PC-9 (cell line): ENCODE measurements at regions not wholly inside any gene's neighbourhood (a gene's known extent, or its start where the extent isn't known, plus 50 kb on each side); places are given as distances from the start of the nearest gene placed in this dataset.

ENCODE experiments used
- EZH2 ChIP-seq: fragments of 200-600 bp; sonication (generic); IDR thresholded peaks from 2 replicates; pipeline ENCODE4 v1.8.0; 2017; ENCODE audit warnings: antibody characterized with exemption, low read depth
- TF ChIP-seq, protein P1 (sequence below): fragments of 200-600 bp; sonication (generic); conservative IDR thresholded peaks from 2 replicates; pipeline ENCODE4 v1.6.1; 2017; ENCODE audit warnings: mixed run types, antibody characterized with exemption, mild to moderate bottlenecking, moderate library complexity

DNA sequence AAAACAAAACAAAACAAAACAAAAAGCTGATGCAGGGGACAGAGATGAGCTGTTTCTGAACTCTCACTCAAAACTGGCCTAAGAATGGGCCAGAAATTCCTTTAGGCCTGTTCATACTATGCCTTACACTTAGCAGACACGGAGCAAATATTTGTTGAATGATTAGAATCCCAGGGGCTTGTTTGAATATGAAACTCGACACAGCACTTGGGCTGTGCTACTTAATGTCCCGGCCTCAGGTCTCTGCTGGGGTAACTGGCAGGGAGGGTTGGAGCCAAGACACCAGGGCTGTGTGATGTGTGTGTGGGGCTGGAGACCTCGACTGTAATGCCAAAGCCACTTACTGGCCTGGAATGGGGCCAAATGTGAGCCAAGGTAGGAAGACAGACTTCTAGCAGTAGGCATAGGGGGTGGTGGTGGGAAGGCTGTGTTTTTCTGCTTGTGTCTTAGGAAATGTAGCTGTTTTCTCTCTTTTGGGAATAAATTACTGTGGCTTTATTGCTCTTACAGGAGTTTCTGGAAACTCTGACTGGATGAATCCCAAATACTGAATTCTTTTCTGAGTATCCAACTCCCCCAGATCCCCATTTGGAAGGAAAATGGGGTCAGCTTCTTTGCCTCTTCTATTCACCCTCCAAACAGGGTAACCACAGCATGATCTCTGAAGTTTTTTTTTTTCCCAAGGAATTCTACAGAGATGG lies 66.7 kb downstream of the EMX2 start:
- TF ChIP-seq, protein P1, sequence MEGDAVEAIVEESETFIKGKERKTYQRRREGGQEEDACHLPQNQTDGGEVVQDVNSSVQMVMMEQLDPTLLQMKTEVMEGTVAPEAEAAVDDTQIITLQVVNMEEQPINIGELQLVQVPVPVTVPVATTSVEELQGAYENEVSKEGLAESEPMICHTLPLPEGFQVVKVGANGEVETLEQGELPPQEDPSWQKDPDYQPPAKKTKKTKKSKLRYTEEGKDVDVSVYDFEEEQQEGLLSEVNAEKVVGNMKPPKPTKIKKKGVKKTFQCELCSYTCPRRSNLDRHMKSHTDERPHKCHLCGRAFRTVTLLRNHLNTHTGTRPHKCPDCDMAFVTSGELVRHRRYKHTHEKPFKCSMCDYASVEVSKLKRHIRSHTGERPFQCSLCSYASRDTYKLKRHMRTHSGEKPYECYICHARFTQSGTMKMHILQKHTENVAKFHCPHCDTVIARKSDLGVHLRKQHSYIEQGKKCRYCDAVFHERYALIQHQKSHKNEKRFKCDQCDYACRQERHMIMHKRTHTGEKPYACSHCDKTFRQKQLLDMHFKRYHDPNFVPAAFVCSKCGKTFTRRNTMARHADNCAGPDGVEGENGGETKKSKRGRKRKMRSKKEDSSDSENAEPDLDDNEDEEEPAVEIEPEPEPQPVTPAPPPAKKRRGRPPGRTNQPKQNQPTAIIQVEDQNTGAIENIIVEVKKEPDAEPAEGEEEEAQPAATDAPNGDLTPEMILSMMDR = no peak
- no peak for TF ChIP-seq EZH2
